Central memory CD4-positive, alpha-beta T cell (primary cell): ENCODE measurements at regions not wholly inside any gene's neighbourhood (a gene's known extent, or its start where the extent isn't known, plus 50 kb on each side); places are given as distances from the start of the nearest gene placed in this dataset.
"Not testable (repeated sequence)": the region's sequence is repeated elsewhere in the genome, so short reads cannot be mapped to it uniquely, and the experiment has no call there.

Source experiments
- DNase-seq: peaks from one replicate; pipeline ENCODE4 v3.0.0; 2022

DNA sequence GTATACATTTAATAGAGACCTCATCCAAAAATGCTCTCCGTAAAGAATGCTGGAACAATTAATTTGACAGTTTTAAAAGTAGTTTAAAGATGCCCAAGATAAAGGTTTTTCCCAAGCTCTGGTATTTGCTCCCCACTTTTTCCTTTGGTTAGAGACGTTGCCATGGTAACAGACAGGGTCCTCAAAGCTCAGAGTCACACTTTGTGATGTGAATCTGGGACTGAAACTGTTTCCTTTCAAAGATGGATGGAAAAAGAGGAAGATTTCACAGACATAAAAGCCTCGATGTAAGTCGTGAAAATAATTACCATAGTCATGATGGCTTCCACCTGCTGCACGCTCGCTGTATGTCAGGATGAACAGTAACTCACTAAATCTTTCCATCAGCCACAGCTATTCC, 229.5 kb downstream of the MSX2 start:
- DNase-seq = no peak

DNA sequence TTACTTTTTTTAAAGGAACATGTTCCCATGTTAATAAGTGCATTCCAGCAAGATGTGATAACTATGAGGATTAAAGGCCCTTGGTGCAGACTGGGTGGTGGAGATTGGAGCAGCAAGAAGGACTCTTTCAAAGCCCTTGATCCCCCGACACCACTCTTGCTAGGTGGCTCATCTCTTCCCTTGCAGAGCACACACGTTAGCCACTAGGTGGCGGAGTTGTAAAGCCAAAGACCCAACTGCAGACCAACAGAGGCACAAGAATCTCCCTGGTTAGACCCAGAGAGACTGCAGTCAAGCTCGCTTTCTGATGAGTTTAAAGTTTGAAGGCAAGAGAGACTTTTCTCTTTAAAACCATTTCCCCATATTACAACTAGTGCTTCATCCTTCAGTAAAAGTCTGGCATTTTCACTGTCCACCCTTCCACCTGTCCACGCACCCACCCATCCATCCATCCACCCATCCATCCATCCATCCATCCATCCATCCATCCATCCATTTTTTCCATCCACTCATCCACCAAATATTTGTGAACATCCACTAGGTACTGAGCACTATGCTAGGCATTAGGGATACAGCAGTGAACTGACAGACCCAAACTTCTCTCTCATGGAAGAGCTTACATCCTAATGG, 226.9 kb downstream of the MSX2 start:
- peak; percentile 43 for DNase-seq

DNA sequence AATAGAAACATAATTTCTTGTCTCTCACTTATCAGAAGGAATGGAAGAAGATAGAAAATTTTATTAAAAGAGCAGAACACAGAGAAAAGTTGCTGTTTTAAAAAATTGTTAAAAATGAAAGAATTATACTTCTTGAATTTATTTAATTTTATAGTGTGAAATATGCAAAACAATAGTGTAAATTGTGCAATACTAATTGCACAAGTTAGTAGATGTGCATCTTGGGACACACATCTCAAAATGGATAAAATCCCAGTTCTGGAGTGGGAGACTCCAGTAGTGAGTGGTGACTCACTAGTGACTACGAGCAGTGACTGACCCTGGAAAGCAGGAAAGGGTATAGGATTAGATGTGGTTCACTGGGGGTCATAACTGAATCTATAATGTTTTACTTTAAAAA, 223.2 kb downstream of the MSX2 start:
- no peak for DNase-seq

DNA sequence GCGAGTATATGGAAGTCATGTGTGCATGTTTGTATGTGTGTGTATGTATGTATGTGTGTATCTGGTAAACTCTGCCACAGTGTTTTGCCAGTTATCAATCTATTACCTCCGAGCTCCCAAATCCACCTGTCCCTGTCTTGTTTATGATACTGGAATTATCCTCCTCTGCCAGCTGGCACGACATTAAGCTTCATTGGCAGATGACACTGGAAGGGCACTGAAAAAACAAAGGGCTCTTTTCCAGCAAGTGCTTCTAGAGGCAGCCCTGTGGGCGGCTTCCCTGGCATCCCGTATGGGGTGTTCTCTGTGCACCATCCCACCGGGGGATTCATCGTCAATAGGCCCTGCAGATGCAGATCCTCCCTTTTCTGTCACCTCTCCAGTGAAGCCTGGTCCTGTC, 221.5 kb downstream of the MSX2 start:
- DNase-seq = no peak

DNA sequence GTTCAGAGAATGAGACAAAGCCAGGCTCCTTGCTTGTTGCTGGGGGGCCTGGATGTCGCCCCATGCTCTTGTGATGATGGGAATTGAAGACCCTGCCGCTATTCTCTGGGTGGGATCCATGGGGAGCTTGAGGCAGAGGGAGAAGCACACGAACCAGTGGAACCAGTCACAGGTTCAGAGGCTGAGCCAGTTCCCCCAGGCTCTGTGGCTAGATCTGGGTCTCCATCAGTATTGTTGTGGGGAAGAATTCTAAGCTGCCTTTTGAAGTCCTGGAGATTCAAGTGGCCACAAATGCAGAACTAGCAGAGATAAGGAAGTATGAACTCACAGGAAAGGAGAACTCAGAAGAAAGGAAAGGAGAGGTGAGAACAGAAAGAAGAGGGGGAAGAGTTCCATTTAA, 219.4 kb downstream of the MSX2 start:
- DNase-seq = no peak

DNA sequence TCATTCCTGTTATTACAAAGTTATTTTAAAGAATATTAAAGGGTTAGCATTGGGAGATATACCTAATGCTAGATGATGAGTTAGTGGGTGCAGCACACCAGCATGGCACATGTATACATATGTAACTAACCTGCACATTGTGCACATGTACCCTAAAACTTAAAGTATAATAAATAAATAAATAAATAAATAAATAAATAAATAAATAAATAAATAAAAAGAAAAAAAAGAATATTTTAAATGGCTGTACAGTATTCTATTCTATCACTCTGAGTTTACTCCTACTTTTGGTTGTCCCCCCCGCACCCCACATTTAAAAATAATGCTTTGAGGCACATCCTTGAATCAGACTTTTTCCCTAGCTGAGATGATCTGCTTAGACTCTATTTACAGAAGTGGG, 218.6 kb downstream of the MSX2 start:
- DNase-seq = not testable (repeated sequence)

DNA sequence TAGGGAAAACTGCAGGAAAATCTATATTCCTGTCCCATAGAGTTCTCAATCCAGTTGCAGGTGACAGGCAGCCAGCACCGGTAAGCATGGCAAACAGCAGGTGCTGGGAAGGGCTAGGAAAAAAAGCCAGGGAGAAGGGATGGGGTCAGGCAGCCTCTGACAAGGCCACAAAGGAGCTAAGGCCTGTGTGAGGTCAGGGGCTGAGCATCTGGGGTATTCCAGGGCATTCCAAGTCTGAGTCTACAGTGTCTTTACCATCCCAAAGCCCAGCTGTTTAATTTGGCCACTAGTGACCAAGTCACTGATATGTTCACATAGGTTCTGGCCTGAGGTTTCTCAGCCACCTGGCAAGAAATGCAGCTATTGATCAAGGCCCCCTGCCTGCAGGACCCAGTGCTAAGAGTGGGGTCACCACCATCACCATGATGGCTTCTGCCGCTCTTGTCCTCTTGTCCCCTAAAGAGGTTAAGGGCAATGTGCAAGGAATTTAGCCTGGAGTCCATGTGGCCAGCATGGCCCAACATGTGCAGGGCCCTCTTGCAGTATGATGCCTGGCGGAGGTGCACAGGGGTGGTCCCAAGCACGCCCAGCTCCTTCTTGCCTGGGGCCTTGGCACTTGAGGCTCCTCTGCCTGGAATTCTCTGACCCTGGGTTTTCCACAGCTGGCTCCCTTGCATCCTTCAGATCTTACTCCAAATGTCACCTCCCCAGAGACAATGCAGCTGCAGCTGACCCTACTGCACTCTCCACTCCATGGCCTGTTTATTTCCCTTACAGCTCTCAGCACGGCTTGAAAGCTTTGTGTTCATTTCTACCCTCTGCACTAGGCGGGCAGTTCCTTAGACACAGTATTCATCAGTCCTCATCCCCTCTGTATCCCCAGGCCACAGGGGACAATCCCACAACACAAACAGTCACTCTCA, 213.1 kb downstream of the MSX2 start:
- DNase-seq = no peak

DNA sequence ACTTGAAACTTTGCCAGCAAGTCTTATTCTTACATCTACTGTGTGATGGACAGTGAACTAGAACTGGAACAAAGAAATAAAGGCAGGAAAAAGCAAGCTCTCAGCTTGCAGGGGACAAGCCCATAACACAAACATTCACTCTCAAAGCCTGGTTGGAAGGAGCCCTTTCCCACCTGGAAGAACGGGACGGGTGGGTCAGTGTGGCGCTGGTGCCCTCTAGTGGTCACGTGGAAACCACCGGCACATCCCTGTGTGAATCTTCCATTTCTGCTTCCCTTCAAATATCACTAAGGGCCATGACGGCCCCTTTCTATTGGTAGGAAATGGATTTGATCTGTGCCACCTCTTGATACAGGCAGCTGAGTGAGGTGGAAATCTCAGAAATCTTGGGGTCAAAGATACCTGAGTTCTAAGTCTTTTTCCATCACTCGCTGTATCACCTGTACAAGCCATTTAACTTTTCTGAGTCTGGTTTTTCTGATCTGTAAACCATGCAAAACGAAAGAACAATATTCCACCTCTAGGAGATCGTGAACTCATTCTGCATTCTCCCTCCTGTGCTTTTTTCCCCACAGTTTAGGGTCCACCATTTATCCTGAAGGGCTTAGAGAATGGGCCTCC, 211.6 kb downstream of the MSX2 start:
- no peak for DNase-seq

DNA sequence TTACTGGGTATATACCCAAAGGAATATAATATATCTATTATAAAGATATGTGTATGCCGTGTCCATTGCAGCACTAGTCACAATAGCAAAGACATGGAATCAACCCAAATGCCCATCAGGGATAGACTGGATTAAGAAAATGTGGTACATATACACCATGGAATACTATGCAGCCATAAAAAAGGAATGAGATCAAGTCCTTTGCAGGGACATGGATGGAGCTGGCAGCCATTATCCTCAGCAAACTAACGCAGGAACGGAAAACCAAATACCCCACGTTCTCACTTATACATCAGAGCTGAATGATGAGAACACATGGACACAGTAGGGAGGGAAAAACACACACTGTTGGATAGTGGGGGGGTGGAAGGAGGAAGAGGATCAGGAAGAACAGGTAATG, 206.7 kb downstream of the MSX2 start:
- DNase-seq = not testable (repeated sequence)

DNA sequence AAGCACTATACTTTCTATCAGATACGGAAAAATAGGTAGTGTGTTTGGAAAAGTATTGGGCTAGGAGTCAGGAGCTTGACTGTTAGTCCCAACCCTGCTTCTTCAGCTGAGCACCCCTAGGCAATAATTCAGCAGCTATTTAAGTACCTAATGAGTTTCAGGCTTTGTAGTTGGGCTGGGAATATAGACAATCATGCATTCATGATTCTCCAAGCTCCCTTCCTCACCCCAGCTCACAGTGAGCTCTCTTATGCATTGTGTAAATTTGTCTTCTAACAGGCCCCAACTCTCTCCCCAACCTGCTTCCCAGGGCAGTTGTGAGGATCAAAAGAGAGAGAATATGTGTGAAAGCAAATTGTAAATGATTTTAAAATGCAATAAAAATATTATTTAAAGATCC, 201.2 kb downstream of the MSX2 start:
- DNase-seq = no peak

DNA sequence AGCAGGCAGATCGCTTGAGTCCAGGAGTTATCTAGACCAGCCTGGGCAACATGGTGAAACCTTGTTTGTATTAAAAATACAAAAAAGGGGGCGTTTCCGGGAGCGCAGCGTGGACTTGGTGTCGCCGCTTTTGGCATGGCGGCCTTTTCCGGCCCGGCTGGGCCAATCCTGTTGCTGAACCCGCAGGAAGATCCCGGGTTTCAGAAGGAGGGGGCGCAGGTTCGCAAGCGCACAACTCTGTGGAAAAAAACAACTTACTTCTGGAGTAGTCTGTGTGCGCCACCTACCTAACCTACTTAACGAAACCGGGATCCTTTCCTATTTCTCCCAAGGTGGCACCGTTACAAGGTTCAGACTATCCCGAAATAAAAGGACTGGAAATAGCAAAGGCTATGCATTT, 198.6 kb downstream of the MSX2 start:
- DNase-seq = no peak

DNA sequence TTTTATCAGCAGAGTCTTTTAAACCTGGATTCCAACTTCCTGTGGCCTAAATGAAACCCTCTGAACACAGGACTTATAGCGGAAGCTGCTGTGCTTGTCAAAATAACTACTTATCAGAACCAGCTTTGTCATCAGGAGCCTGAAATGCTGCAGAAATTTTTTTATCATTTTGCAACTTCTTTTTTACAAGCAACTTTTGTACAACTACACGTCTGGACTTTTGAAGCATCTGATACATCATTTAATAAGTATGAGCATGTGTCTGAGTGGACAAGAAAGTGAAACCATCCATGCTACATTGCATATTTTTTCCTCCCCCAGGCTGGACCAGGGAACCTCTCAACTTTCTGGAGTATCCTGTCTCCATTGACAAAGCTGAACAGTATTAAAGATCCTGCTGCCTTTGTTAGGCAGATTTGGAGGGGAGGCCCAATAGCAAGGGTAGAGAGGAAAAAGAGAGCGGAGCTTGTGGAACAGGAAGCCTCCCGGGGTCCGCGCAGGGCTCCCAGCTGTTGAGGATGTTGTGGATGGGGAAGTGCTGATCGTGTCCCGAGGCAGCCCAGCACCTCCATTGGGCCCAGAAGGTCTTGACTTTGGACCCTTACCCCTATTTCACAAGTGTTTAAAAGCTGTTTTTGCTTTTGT, 196.6 kb downstream of the MSX2 start:
- DNase-seq = no peak

DNA sequence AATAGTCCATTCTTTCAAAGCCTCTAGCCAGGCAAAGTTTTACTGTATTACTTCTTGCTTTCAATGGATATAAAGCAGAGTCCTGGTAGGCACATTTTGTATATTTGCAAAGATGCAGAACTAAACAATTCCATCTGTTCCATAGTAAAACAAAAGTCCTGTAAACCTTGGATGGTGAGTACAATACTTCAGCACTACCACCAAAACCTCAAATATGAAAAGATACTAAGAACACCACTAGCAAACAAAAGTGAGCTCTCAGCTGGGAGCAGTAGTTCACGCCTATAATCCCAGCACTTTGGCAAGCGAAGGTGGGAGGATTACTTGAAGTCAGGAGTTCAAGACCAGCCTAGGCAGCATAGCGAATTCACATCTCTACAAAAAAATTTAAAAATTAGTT, 195.0 kb downstream of the MSX2 start:
- no peak for DNase-seq

DNA sequence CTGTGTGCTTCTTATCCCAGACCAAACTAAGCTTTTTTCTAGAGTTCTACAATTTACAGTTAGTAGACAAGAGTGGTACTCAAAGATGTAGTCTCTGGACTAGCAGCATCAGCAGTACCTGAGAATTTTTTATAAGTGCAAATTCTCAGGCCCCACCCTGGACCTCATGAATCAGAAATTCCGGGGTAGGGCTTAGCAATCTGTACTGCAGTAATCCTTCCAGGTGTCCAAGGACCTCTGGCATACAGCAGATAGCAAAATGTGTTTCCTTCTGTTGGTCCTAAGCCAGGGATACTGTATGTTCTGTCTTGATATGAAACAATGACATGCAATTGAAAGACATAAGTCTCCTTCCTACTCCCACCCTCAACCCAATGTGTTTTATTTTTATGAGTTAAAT, 194.3 kb downstream of the MSX2 start:
- DNase-seq = no peak

DNA sequence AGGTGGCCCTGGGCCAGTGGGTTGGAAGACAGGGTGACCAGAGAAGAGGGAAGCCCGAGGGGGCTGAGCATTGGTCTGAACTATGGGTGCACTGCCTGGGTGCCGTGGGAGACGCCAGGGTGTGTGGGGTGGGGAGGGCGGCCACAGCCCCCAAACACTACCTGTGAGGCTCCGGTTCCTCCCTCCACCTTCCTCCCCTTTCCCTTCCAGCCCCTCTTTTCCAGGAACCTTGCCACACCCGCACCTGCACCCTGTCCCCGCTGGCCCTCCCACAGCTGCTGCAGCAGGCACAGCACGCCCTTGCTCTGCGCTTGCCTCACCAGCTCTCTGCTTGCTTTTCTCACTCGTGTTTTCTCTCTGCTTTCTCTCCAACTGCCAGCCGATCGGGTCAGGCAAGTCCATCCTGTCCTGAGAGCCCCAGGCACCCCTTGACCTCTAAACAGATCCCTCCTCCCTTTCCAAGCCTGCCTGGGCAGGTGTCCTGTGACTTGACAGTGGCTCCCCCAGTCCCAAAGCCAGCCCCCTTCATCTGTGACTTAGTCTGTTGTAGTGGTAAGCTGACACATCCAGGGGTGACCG, 193.7 kb downstream of the MSX2 start:
- DNase-seq = no peak

DNA sequence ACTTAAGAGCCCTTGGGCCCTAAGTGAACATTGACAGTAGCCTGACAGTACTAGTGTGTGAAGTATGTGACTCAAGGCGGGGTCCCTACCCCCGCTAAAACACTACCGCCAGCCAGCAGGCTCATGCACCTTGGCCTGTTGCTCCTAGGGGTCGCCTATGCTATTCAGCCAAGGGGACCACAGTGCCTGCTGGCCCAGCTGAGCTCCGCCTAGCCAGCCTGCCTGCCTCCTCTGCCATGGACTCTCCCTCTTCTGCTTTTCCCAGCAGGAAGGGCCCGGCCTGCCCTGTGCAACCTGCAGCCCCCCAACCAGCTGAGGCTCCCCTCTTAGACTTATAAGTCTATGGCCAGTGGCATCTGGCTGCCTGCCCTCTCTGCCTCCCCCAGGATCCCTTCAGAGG, 193.1 kb downstream of the MSX2 start:
- DNase-seq = not testable (repeated sequence)

DNA sequence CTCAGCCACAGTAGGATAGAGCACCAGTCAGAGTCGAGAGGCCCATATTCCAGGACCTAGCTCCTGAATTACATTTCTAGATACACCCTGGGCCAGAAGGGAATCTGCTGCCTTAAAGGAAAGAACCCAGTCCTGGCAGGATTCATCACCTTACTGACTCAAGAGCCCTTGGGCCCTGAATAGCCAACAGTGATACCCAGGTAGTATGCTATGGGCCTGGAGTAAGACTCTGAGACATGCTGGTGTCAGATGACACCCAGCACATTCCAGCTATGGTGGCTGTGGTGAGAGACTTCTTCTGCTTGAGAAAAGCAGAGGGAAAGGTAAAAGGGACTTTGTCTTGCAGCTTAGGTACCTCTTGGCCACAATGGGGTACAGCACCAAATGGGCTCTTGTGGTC, 192.5 kb downstream of the MSX2 start:
- DNase-seq = not testable (repeated sequence)

DNA sequence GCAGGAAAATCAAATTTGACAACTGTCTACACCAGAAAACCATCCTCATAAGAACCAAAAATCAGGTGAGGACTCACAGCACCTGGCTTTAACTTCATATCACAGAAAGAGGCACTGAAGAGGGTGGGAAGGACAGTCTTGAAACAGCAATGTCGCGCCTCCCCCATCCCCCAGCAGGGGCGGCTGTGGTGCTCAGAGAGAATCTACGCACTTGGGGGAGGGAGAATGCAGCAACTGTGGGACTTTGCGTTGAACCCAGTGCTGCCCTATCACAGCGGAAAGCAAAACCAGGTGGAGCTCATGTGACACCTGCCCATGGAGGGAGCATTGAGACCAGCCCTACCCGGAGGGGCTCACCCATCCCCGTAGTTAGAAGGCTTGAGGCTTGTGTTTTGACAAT, 191.8 kb downstream of the MSX2 start:
- no peak for DNase-seq

DNA sequence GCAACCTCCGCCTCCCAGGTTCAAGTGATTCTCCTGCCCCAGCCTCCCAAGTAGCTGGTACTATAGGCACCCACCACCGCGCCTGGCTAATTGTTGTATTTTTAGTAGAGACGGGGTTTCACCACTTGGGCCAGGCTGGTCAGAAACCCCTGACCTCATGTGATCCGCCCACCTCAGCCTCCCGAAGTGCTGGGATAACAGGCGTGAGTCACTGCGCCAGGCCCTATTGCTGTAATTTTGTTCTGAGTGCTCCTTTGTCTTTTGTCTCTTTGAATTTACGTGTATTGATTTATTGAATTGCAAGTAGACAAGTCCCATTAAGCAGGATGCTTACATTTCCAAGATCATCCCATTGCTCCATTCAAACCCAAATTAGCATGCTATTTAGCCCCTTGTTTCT, 186.7 kb downstream of the MSX2 start:
- DNase-seq = no peak

DNA sequence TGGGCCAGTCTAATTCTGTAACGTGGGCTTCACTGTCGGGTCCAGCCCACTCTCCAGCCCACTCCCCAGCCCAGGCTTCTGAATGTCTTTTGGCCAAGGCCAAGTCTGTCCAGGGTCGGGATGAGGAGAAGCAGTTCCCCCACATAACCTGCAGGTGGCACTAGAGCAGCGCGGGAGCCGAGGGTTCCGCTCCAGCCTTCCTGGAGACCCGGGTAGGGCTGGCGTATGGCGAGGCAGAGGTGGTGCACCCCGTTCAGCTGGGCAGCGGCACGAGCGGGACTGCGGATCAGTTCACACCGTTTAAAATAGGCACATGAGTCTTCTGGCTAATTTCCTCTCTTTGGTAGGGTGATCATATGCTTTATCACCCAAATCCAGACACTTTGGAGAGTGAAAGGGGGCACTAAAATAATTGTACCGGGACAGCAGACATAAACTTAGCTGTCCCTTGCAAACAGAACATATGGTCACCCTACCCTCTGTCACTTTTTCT, 185.9 kb downstream of the MSX2 start:
- DNase-seq = peak; percentile 12

DNA sequence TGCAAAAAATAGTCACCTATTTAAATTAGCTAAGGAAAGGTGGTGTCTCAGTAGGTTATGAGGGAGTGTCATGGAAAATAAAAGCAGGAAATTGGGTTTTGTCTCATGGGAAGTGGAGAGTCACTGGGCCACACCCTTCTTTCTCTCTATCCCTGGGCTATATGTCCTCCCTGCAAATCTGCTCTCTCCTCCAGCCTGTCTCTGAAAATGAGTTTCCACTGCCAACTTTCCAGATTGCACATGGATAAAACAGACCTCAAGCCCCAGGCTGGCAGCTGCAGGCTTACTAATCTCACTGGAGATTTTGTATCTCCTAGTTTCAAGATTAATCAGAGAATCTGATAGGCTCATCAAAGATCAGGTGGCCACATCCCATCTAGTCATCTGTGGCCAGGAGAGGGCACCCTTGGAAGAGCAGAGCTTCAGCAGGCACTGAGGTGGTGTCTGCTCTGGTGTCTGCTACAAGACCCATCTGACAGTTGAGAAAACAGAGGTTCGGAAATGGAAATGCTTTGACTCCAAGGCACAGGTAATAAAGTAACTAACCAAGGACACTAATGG, 178.9 kb downstream of the MSX2 start:
- no peak for DNase-seq

DNA sequence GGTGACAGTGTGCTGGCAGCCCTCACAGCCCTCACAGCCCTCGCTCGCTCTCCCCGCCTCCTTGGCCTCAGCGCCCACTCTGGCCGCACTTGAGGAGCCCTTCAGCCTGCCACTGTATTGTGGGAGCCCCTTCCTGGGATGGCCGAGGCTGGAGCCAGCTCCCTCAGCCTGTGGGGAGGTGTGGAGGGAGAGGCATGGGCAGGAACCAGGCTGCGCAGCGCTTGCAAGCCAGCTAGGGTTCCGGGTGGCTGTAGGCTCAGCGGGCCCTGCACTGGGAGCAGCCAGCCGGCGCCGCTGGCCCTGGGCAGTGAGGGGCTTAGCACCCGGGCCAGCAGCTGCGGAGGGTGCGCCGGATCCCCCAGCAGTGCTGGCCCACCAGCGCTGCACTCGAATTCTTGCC, 177.0 kb downstream of the MSX2 start:
- DNase-seq = no peak
